Lower lobe of right lung (tissue), 2 donors: ENCODE measurements at regions not wholly inside any gene's neighbourhood (a gene's known extent, or its start where the extent isn't known, plus 50 kb on each side); places are given as distances from the start of the nearest gene placed in this dataset.

Source experiments
- ATAC-seq, 2 donors: fragments of 200-7000 bp; cut with Tn5 transposase; one replicate each; pipeline ENCODE4 v1.9.1; 2020 to 2022; ENCODE audit warnings: mild to moderate bottlenecking in 2 of 2, moderate library complexity in 2 of 2
- DNase-seq: peaks from one replicate; pipeline ENCODE4 v3.0.0-alpha.2; 2020
- H3K27ac ChIP-seq: fragments of 200-600 bp; one replicate; pipeline ENCODE4 v1.8.0; 2022
- H3K27me3 ChIP-seq: fragments of 200-600 bp; one replicate; pipeline ENCODE4 v1.8.0; 2022; ENCODE audit warnings: low read depth
- H3K36me3 ChIP-seq: fragments of 200-600 bp; one replicate; pipeline ENCODE4 v1.8.0; 2022; ENCODE audit warnings: mild to moderate bottlenecking
- H3K4me1 ChIP-seq: fragments of 200-600 bp; one replicate; pipeline ENCODE4 v1.8.0; 2022
- H3K4me3 ChIP-seq: fragments of 200-600 bp; one replicate; pipeline ENCODE4 v1.8.0; 2022; ENCODE audit warnings: mild to moderate bottlenecking
- H3K9me3 ChIP-seq: fragments of 200-600 bp; one replicate; pipeline ENCODE4 v1.8.0; 2022
- CTCF ChIP-seq: fragments of 200-600 bp; IDR thresholded peaks from one replicate; pipeline ENCODE4 v1.8.0; 2022; ENCODE audit warnings: antibody characterized with exemption, mild to moderate bottlenecking
- intact Hi-C: fragments of 100-400 bp; cut with DNase I; formaldehyde crosslinking; loops from one replicate; pipeline ENCODE4 v1.11.0; 2022
- donor health status: DM: no; HTN: yes; CAD: no; lungs with severe emphysema.

- intact Hi-C loops, result no loop called here
- no peaks in the 10 kb centered on the region for H3K9me3 ChIP-seq
- H3K27ac ChIP-seq, result no peak overlapping the region
- H3K27me3 ChIP-seq, result no peaks in the 10 kb centered on the region
- no peak overlapping the region for H3K4me3 ChIP-seq
- no peaks in the 10 kb centered on the region for H3K4me1 ChIP-seq
- ATAC-seq, result peak; percentile 50 to 73
- no peak for DNase-seq
- no peaks in the 10 kb centered on the region for H3K36me3 ChIP-seq
- TF ChIP-seq CTCF, result no peak
These were observed 336.5 kb upstream of the ALCAM start for GRCh38 chr3:105030211-105030610.

DNA sequence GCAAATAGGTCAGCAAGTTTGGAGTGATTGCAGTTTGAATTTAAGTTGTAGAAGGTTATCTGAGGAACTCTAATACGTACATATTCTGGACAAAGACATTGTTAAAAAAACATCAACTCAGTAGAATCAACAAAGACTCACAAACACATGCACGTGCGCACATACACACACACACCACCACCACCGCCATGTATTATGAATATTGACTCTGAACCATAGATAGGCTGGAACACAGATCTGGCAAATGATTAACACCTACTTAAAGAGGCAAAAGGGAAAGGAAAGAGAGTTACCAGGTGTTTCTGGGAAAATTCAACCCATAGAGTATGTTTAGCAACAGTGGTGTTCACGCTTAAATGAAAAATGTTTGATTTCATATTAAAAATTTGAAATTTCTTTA is 334.2 kb upstream of the ALCAM start:
- TF ChIP-seq CTCF, result no peak
- Histone ChIP-seq H3K36me3 (no peaks in the 10 kb centered on the region), H3K4me3 (no peak overlapping the region), H3K4me1 (no peaks in the 10 kb centered on the region), H3K27ac (no peak overlapping the region), H3K9me3 (no peaks in the 10 kb centered on the region), H3K27me3 (no peaks in the 10 kb centered on the region)
- no peak for DNase-seq
- intact Hi-C loops, result no loop called here
- ATAC-seq, result peak; percentile 53 to 79

- no peak for TF ChIP-seq CTCF
- Histone ChIP-seq H3K9me3 (no peaks in the 10 kb centered on the region), H3K4me1 (no peaks in the 10 kb centered on the region), H3K4me3 (no peak overlapping the region), H3K27ac (no peak overlapping the region), H3K36me3 (no peaks in the 10 kb centered on the region), H3K27me3 (no peaks in the 10 kb centered on the region)
- DNase-seq (no peak), ATAC-seq (peak; percentile 52 to 88)
- intact Hi-C loops, result no loop called here
These were observed 333.6 kb upstream of the ALCAM start for GRCh38 chr3:105033081-105033480.

- TF ChIP-seq CTCF, result no peak
- Histone ChIP-seq H3K27ac (no peak overlapping the region), H3K36me3 (no peaks in the 10 kb centered on the region), H3K4me1 (no peaks in the 10 kb centered on the region), H3K4me3 (no peak overlapping the region), H3K27me3 (no peaks in the 10 kb centered on the region), H3K9me3 (no peaks in the 10 kb centered on the region)
- ATAC-seq (peak; percentile 37 to 52), DNase-seq (no peak)
- intact Hi-C loops, result no loop called here
These were observed 327.7 kb upstream of the ALCAM start for GRCh38 chr3:105039004-105039403.

GRCh38 chr3:105040026-105040622 is 326.6 kb upstream of the ALCAM start:
- no peak for DNase-seq
- H3K4me1 ChIP-seq, result no peaks in the 10 kb centered on the region
- no peak overlapping the region for H3K4me3 ChIP-seq
- H3K27ac ChIP-seq, result no peak overlapping the region
- H3K9me3 ChIP-seq, result no peaks in the 10 kb centered on the region
- no peaks in the 10 kb centered on the region for H3K27me3 ChIP-seq
- intact Hi-C loops, result no loop called here
- no peak for TF ChIP-seq CTCF
- H3K36me3 ChIP-seq, result no peaks in the 10 kb centered on the region
- ATAC-seq, result no peak

- intact Hi-C loops, result no loop called here
- H3K4me1 ChIP-seq, result no peaks in the 10 kb centered on the region
- H3K4me3 ChIP-seq, result no peak overlapping the region
- H3K27ac ChIP-seq, result no peak overlapping the region
- no peak for TF ChIP-seq CTCF
- H3K9me3 ChIP-seq, result no peaks in the 10 kb centered on the region
- H3K27me3 ChIP-seq, result no peaks in the 10 kb centered on the region
- DNase-seq (no peak), ATAC-seq (no peak)
- H3K36me3 ChIP-seq, result no peaks in the 10 kb centered on the region
These were observed 324.1 kb upstream of the ALCAM start for GRCh38 chr3:105042586-105042985.
